H1 (cell line): ENCODE measurements at regions not wholly inside any gene's neighbourhood (a gene's known extent, or its start where the extent isn't known, plus 50 kb on each side); places are given as distances from the start of the nearest gene placed in this dataset.

Experiments used
- CTCF ChIP-seq, 3 experiments: IDR thresholded peaks; 1 replicate in 2 of 3; 2 replicates in 1 of 3; pipeline versions ENCODE4 v1.5.1 to v1.6.1; 2011; ENCODE audit warnings: low read length in 3 of 3, mild to moderate bottlenecking in 3 of 3, inconsistent platforms in 2 of 3, low read depth in 1 of 3, moderate library complexity in 1 of 3; ENCODE audit not compliant: insufficient read depth in 1 of 3; ENCODE audit errors: control extremely low read depth in 1 of 3
- JUND ChIP-seq: IDR thresholded peaks from 2 replicates; pipeline ENCODE4 v1.6.1; 2011; ENCODE audit warnings: mild to moderate bottlenecking, improper control_type of control experiment, low read length
- POLR2AphosphoS5 ChIP-seq: IDR thresholded peaks from 2 replicates; pipeline ENCODE4 v1.6.1; 2011; ENCODE audit warnings: low read depth, low read length

DNA sequence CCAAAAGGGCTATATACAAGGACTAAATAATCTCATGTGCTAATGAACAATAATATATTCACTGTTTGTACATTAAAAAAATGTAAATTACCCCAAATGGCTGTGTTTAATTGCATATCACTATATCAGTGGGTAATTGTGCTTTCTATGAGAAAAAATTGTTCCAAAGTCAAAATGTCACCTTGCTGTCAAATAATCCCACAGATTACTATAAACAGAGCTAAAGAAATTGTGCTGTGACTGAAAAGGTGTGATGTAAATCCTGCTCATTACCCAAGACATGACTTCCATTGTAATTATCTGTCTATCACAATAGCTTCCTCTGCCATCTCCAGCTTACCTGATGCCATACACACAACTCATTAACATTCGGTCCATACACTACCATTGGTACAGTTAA is 70.3 kb downstream of the ATP23 start:
- TF ChIP-seq POLR2AphosphoS5 (no peak), CTCF (IDR thresholded peaks at IDR 0.05; ENCODE audit: control extremely low read depth in 1 of 3, insufficient read depth in 1 of 3, low read depth in 1 of 3, low read length in 3 of 3) (no peak), JUND (no peak)
